HG02610 (cell line): ENCODE measurements at regions not wholly inside any gene's neighbourhood (a gene's known extent, or its start where the extent isn't known, plus 50 kb on each side); places are given as distances from the start of the nearest gene placed in this dataset.
A peak's percentile ranks its signal among the peaks of the same experiment; 100 is the strongest.

Source experiments
- ATAC-seq: cut with Tn5 transposase; IDR thresholded peaks from one replicate; pipeline ENCODE4 v1.9.1; 2021; ENCODE audit warnings: mild to moderate bottlenecking, moderate library complexity; ENCODE audit not compliant: unreplicated experiment

GRCh38 chr5:112112346-112112745, 306.7 kb downstream of the EPB41L4A start:
- no peak for ATAC-seq

- ATAC-seq = no peak
Observed at GRCh38 chr5:112109331-112110007, 309.6 kb downstream of the EPB41L4A start.

- ATAC-seq = no peak
Observed at GRCh38 chr5:112106878-112107277, 312.2 kb downstream of the EPB41L4A start.

- ATAC-seq = no peak
Observed at GRCh38 chr5:112097768-112098167, 321.3 kb downstream of the EPB41L4A start.

- no peak for ATAC-seq
Observed at GRCh38 chr5:112087222-112087621, 330.2 kb upstream of the NREP start.

GRCh38 chr5:112086740-112087139, 329.7 kb upstream of the NREP start:
- ATAC-seq = no peak

- no peak for ATAC-seq
Observed at GRCh38 chr5:112084149-112084548, 327.2 kb upstream of the NREP start.

- ATAC-seq = no peak
Observed at GRCh38 chr5:112083623-112084022, 326.6 kb upstream of the NREP start.

- peak; percentile 96 for ATAC-seq
Observed at GRCh38 chr5:112077180-112077579, 320.2 kb upstream of the NREP start.

- ATAC-seq = no peak
Observed at GRCh38 chr5:112070022-112070421, 313.0 kb upstream of the NREP start.

- ATAC-seq = no peak
Observed at GRCh38 chr5:112069329-112069728, 312.3 kb upstream of the NREP start.

GRCh38 chr5:112068593-112068992, 311.6 kb upstream of the NREP start:
- ATAC-seq = no peak

GRCh38 chr5:112065781-112066180, 308.8 kb upstream of the NREP start:
- no peak for ATAC-seq

GRCh38 chr5:112064956-112065355, 308.0 kb upstream of the NREP start:
- peak; percentile 76 for ATAC-seq

- ATAC-seq = no peak
Observed at GRCh38 chr5:112064271-112064701, 307.3 kb upstream of the NREP start.

GRCh38 chr5:112063856-112064255, 306.9 kb upstream of the NREP start:
- no peak for ATAC-seq

- no peak for ATAC-seq
Observed at GRCh38 chr5:112063191-112063590, 306.2 kb upstream of the NREP start.

- no peak for ATAC-seq
Observed at GRCh38 chr5:112062181-112062580, 305.2 kb upstream of the NREP start.

GRCh38 chr5:112061666-112062065, 304.7 kb upstream of the NREP start:
- no peak for ATAC-seq

- ATAC-seq = peak; percentile 74
Observed at GRCh38 chr5:112059579-112060135, 302.7 kb upstream of the NREP start.

GRCh38 chr5:112049738-112050137, 292.7 kb upstream of the NREP start:
- ATAC-seq = no peak

GRCh38 chr5:112036206-112036605, 279.2 kb upstream of the NREP start:
- ATAC-seq = no peak
